ENCODE measurements at regions not wholly inside any gene's neighbourhood (a gene's known extent, or its start where the extent isn't known, plus 50 kb on each side); places are given as distances from the start of the nearest gene placed in this dataset.

DNA sequence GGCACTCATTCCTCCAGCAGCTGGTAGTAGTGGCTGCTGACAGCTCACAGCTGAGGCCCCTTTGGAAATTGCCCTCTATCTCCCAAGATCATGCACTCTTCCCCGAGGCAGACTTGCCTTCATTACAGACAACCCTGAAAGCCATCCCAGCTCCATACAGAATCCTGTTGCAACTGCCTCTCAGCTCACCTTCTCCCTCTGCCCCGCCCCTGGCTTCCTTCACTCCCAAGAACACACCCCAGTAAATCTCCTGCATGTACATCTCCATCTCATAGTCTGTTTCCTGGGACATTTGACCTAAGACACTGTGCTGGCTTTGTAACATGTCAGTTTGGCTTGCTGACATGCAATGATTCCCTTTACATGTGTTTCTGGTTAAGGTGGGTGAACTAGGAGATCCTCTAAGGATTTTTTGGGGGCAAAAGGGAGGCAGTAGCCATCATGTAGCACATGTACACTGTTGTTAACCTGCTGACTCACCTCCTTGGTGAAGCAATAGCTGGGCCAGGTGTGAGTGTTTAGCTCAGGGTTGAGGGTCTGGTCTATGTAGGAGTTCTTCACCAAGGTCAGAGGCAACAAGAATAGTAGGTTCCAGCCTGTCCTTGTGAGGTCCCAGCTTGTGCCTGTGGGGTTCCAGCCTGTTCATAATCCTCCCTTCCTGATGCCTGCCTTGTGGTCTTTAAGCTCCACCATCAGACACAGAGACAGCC is 179.6 kb downstream of the CSNK2A3 start:
- DNase-seq = no peak

DNA sequence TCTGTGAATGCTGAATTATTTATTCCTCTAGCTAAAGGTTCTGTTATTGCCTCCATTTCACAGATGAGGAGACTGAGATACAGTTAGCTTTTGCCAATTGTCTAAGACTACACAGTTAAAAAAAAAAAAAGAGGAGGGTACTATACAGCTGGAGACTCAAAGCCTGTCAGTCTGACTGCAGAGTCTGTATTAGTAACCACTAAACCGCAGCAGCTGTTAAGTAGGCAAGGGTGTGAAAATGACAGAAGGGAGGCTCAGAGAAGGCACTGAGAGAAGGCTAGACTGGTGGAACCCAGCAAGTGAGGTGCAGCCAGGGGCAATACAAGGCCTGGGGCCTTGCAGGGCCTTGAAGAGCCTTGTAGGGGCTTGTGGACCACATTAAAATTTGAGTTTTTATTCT is 181.2 kb downstream of the CSNK2A3 start:
- DNase-seq = peak in 1 of 2 experiments; percentile 11

DNA sequence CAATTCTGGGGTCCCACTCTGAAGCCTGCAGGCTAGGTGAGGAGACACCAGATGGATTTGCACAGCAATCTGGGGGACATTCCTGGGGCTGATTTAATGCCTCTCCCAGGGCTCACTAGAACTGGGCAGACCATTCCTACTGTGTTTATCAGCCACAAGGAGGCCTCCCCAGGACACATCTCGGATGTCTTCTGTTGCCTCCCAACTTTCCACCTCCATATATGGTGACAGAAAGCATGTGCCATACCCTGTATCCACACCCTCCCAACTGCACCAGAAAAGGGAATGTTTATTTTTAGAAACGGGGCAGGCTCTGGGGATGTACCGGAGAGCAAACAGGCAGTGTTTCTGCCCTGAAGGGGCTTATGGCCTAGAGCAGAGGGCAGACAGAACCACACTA is 181.8 kb downstream of the CSNK2A3 start:
- no peak for DNase-seq

DNA sequence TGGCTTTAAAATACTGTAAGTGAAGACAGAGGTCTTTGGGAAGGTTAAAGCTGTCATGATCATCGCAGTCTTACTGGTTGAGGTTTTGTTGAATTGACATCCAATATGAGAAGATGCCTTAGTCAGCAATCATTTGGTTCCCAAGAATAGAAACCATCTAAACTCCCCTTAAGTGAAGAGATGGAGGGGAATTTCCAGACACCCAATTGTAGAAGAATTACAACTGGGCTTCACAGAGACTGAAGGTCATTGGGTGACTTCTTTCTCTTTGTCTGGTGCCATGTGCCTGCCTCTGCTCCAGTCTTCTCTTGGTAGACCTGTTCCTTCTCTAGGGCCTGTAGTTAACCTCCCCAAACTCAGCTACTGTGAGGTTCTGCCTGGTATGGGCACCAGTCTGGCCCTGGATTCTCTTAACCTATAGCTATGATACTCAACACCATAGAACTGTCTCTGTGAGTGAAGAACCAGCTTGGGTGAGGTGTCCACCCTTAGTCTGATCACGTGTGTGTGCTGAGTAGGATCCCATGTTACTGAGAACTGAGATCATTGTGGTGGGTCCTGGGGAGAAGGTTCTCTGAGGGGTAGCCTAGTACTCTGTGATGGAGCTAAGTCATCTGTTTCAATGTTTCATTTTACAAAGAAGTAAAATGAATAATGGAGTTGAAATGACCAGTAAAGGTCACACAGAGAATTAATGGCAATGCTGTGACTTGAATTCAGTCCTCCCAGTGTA is 182.5 kb downstream of the CSNK2A3 start:
- no peak for DNase-seq

DNA sequence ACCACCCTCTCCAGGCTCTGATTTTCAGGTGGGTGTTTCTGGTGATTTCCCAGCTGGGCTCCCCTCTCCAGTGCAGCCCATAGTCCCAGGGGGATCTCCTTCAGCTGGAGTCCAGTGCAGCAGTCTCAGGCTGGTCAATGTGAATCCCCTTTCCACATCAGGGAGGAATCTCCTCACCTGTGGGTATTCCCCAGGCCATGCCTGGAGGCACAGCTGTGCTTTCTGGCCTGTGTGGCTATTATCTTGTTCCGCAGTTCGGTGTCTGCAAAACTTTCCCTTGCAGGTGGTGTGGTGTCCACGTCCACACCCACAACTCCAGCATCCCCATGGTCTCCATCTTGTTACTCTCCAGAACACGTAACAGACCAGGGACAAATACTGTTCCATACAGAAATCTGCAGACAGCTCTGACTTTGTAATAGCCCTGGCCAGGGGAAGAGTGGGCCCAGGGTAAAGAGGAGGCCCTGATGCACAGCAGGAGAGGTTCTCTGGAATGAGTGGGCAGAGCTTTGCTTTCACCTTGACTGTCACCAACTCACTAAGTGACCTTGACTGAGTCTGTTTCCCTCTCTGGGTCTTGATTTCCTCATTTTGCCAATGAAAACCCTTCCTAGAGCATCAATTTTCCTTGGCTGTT is 183.2 kb downstream of the CSNK2A3 start:
- no peak for DNase-seq

DNA sequence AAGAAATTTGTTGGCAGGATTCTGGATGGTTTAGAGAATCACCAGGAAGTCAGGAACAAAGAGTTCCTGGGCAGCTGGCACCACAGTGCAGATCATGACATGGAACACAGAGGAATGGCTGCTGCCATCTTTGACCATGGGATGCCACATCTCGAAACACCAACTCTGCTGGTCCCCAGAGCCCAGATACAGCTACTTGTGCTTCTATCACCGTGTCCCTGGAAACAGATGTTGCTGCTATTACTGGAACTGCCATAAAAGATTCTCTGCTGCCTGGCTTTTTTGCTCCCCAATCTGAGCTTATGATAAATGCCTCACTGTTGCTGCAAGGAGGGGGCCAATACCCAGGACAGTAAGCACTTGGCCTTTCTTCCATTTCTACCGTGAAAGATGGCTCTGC is 185.2 kb downstream of the CSNK2A3 start:
- DNase-seq = no peak

DNA sequence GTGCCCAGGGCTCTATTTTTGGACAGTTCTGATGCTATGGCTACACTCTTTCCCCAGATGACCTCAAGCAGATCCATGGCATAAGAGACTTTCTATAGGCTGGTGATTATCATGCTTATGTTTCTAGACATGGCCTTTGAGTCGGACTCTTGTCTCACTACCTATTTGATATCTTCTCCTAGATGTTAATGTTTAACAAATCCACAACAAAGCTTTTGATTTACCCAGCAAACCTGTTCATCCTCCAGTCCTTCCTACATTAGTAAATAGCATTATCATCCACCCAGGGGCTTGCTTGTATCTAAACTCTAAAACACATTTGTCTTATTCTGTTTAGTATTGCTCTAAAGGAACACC is 188.7 kb downstream of the CSNK2A3 start:
- DNase-seq = no peak

DNA sequence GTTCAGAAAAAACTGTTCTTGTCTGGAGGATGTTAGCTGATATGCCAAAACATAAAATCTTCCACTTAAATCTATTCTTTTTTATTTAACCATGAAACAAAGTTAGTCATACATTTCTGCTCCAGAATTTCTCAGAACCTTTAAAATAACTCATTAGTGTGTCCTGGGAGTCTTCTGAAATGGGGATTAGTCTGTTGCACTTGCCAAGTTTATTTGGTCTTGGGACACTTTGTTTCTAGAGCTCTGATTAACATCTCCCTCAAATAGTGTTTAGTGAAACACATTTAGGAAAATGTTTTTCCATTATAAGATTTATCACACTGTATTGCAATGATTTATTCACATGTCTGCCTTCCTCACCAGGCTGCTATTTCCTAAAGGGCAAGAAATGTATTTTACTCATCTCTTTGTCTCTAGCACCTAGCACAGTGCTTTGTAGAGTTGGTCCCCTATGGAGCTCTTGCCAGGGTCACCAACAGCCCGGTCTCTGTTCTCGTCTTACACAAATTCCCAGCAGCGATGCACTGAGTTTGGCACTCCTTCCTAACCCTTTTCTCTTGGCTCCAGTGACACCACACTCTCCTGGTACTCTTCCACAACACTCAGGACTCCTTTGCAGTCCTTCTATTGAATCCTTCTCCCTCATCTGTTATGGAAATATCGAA is 189.2 kb downstream of the CSNK2A3 start:
- no peak for DNase-seq

DNA sequence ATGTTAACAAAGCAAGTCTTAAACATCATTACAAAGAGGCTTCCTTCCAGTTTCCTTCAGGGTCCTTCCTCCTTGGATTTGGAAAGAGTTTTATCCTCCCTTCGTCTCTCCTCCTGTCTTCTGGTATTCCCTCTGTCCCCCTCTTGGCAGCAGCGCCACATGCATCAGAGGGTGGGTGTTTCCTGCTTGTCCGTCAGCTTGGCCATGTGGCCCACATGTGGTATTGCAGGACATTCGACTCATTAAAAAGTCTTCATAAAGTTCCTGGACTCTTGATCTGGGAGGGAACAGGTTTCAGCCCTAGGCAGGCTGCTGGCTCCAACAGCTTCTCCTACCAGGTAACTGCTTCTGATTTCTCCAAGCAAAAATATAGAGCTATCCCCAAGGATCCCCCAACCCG is 189.8 kb downstream of the CSNK2A3 start:
- no peak for DNase-seq

DNA sequence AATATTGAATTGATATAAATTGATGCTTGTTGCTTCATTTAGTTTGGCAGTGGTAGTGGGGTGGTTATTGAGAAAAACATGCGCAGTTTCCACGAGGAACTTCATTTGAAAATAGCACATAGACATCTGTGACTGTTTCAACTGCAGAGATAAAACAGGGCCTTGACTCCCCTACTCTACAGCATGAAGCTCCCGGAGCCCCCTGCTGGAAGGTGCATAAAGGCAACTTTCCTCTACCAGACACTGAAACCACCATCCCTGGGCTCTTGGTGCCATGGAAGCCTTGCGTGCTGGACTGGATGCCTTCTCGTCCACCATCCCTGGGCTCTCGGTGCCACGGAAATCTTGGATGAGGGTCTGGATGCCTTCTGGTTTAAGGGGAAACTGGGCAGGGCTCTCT is 195.9 kb downstream of the CSNK2A3 start:
- peak in 1 of 2 experiments; percentile 37 for DNase-seq

DNA sequence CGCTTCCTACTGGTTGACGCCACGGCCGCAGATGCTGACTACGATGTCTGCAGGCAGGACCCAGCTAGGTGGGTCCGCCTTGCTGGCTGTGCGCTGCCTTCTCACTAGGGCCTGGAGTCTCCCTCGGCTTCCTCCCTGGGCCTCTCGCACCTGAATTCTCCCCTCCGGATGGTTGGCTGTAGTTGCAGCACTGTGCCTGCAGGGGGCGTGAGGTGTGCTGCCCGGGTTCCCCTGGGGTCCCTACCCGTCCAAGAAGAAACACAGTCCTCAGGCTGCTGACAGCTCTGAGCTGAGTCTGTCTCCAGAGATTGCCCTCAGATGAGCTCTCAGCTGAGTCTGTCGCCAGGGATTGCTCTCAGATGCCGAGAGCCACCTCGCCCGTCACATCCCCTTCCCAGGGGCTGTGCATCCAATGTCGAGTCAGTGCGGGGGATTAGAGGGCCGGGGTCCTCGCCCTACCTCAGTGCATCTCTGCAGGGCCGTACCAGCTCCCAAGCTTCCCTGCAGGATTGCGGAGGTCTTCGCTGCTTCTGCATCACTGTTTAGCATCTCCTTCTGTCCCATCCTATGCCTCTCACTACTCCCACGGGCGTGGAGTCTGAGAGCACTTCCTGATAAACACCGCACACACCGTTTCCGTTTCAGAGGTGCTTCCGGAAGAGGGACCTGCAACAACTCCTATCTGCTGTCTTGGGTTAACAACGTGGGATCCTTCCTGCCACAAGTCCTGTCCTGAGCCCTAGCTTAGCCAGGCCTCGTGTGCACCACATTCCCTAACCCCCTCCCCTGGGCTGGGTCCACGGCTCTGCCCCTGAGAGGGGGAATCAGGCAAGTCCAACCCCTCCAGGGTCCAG is 196.9 kb downstream of the CSNK2A3 start:
- DNase-seq = no peak

DNA sequence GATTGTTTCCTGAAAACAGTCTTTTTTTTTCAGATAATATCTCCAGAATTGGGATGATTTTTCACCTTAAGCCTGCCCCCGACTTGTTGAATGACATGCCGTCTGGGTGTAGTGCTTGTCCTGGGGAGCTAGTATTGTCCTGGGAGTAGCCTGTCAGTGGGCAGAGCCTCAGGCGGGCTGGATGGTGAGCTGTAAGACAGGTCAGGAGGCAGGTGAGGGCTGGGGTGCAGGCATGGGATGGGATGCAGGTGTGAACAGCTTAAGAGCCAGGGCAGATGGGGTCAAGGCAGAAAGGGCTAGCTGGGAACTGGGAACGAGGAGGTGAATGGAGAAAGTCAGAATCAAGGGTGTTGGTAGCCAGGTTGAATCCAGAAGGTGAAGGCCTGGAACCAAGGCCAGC is 200.2 kb downstream of the CSNK2A3 start:
- no peak for DNase-seq

DNA sequence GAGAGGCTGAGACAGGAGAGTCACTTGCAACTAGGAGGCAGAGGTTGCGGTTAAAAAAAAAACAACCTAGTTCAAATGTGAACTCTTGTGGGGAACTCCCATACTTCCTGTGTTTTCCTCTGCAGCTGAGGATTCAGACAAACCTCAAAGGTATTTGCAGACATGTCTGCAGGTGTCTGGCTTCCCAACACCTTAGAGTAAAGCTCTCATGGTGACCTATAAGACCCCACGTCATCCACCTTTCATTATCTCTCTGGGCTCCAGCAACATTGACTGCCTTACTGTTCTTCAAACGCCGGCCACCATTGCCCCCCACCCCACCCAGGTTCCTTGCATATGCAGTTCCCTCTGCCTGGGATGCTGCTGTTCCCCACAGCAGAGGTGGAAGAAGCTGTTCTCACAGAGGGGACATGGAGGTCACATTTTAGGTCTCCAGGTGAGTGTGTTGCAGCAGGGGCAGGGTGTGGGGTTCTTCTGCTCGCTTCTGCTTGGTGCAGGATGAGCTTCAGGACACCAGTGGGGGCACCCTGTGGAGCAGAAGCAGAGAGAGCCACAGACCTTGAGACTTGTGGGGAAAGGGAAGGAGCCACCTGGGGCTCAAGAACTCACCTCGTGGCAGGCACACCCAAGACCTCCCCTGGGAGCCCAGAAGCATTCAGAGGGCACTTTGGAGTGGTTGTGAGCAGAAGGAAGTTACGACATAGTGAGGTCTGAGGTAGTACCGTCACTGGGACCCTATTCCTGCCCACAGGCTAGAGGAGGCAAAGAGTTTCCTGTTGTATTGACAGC is 203.2 kb downstream of the CSNK2A3 start:
- DNase-seq = no peak

DNA sequence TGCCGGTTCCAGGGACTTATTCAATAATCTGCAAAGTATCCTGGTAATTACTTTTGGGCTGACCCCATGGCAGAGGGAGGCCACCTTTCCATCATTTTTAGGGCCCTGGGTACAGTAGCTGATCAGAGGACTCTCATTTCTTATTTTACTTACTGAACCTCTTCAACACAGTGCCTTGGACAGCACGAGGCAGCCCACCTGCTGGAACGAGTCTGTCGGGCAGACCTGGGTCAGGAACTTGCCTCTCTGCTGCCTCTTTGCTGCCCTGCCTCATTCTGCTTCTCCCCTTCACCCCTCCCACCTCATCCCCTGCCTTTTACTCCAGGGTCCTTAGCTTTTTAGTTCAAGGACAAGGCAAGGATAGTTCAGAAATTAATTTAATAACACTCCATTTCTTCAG is 204.5 kb downstream of the CSNK2A3 start:
- no peak for DNase-seq

DNA sequence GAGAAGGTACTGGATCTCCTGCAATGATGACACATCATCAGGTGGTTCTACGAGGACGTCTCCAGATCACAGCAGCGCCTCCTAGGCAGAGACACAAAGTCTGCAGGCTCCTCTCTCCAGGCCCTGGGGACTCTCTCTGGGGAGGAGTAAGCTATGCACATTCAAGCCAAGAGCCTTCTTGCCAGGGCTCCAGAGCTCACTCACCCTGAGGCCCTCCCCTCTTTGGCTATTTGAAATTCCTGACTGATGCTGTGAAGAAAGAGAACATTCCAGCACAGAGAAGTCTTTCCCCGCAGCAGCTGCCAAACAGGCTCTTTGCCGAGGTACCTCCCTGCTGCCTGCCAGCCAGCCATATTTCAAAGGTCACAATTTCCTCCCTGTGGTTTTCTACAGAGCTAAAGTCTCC is 204.9 kb downstream of the CSNK2A3 start:
- DNase-seq = peak in 1 of 2 experiments; percentile 20

DNA sequence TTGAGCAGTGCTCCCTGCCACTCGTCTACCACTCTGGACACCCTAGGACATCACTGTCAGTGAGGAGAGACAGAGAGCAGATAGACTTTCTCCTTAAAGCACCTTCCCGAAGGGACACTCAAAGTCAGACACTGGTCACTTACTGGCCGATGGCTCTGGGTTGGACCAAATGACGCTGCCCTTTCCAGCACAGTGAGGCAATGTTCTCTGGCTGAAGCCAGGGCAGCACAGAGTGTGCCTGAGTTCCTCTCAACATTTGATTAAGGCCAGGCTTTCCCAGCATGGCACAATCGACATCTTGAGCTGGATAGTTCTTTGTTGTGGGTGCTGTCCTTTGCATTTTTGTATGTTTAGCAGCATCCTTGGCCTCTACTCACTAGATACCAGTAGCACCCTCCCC is 206.2 kb downstream of the CSNK2A3 start:
- no peak for DNase-seq

DNA sequence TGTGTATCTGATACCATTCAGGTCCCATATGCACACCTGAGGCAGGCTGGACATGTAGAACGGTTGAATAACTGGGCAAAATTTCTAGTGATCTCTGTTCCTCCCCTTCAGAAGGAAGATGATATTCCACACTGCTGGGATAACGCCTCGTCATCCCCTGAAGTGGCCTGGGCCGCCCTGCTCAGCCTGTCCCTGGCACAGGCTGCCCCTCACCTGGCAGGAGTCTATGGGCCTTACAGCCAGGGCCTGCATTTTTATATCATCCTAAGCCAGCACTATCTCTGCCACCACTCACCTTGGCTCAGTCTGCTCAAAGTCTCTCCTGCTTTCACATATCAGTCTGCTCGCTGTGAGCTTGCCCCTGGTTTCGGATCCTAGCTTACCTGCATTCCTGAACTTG is 209.2 kb downstream of the CSNK2A3 start:
- DNase-seq = no peak

DNA sequence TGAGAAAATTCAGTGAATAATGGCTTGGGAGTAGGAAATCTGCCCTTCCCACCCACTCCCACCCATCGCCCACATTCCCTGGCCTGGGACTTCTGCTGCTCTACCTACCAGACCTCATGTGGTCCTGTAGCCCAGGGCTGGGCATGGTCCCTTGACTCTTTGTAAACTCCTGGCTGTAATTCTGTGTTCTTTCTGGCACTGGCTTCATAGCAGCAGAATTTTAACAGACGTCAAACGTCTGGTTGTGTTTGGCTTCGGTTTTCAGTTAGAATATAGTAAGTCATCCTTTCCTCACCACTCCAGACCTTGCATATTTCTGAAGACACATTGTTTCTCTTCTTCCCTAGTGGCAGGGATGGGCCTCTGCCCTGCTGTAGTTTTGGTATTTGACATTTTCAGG is 210.6 kb downstream of the CSNK2A3 start:
- DNase-seq = no peak

DNA sequence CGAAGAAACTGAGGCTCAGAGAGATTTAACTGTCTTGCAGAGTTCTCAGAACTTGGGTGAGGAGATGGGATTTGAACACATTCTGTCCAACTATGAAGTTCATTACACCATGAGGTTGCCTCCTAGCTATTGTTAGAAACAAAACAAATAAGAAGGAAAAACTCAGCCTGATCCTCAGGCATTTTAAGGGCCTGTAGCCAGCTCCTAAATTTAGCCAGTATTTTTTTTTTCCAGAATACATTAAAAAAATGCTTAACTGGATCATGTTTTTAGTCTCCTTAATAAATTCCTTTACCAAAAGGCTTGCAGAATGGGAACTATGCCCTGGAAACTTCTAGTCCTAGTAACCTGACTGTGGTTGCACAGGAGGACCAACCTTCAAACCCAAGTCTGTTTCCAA is 212.0 kb downstream of the CSNK2A3 start:
- DNase-seq = no peak

DNA sequence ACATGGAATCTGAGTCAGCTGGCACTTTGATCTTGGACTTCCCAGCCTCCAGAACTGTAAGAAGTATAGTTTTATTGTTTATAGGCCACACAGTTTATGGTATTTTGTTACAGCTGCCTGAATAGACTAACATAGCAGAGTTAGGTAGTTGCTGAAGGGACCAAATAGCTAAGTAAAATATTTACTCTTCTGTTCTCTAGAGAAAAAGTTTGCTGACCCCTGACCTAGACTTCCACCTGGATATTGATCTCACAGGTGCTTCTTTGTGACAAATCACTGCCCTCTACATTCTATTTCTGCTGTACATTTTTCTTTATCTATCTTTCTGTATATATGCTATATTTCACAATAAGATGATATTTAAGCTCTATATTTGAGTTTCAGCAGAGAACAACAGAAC is 212.5 kb downstream of the CSNK2A3 start:
- no peak for DNase-seq

DNA sequence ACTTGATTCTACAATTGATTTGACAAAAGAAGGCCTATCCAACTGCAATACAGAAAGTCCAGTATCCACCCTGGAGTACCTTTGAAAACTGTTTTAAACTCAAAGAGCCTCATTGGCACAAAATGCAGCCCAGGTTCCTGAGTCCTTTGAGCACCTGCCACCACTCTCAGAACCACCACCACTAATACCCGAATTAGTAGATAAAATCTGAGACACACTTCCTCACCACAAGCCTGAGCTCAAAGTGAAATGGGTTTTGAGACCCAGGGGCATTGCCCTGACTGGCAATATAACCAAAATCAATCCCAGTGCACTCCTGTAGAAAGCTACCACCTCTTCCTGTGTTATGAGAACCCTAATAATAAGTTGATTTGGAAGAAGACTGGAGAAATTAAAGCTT is 215.7 kb downstream of the CSNK2A3 start:
- no peak for DNase-seq

All from NCI-H446 (cell line).